Fibroblast of skin of abdomen (primary cell): ENCODE measurements at regions not wholly inside any gene's neighbourhood (a gene's known extent, or its start where the extent isn't known, plus 50 kb on each side); places are given as distances from the start of the nearest gene placed in this dataset.

Source experiments
- DNase-seq: peaks from one replicate; pipeline ENCODE4 v3.0.0-alpha.2; 2013

DNA sequence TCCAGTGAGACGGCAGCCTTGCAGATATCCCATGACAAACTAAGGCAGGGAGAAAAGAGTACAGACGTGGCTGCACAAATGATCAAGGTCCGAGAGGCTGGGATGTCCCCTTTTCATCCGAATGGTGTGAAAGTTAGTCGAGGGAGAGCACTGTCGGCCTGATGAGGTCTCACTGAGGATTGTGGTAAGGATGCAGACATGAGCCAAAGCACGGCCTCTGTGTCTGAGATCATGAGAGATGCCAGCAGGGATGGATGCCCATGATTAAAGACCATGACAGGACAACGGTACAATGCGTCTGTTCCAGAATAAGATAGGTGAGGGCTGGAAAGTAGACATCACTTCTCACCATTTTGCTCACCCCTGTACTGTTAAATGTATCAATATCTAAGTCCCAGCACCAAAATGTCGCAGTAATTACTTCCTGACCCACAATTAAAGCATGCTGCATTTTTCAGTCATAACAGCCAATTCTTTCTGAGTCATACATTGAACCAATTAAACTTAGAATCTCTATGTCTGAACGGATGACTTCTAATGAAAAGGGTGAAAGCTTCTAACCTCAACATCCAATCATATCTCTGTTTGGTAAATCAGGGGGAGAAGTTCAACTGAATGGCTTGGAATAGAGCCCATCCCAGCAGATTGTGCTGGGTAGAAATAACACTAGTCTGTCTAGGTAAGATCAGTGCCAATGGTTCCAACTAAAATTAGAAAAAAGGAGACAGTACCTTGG, 249.6 kb upstream of the SOX5 start:
- DNase-seq: peak; percentile 26

DNA sequence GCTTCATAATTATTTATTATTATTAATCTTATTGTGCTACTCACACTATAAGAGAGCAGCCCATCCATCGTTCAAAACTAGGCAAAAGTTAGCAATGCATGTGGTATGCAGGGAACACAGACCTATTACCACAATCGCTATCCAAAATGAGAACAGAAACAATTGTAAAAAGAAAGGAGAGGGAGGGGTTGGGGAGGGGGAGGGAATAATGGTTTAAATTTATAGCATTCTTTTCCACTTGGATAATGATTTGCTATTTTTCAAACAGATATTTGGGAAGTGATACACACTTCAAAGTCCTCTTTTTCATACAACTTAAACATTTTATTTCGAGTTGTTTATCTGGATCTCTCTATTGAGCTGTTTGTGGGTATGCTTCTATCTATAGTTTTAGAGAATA, 248.6 kb upstream of the SOX5 start:
- peak; percentile 55 for DNase-seq

DNA sequence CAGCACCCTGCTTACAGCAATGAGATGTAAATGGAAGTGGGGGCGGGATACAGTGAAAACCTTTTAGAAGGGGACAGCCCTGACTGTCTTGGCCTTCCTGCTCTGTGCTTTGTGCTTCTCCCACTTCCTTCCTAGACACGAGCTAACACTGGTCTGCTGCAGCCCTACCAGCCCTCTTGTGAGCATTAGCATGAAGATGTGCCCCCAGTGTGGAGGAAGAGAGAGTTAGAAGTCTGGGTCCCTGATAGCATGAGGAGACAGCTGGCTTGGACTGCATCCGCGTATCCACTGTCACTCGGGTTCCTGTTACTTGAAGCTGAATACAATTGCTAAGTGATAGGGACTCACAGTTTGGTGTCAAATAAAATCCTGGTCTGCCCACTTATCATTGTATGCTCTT, 248.1 kb upstream of the SOX5 start:
- DNase-seq: no peak

DNA sequence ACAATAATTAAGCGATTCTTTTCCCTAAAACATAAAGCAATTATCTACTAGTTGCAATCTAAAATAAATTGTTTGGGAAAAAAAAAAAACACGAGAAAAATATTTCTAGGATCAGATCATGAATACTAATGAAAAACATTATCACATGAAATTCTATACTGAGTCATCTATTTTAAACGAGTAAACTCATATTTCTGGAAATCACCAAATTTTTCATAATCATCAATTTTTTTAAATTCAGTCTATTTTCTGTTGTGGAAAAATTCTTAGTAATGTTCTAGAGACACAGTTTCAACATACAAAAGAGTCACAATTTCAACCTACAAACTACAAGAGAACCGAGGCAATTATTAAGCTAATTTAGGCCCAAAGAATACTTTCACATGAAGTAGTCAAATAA, 245.6 kb upstream of the SOX5 start:
- DNase-seq: no peak

DNA sequence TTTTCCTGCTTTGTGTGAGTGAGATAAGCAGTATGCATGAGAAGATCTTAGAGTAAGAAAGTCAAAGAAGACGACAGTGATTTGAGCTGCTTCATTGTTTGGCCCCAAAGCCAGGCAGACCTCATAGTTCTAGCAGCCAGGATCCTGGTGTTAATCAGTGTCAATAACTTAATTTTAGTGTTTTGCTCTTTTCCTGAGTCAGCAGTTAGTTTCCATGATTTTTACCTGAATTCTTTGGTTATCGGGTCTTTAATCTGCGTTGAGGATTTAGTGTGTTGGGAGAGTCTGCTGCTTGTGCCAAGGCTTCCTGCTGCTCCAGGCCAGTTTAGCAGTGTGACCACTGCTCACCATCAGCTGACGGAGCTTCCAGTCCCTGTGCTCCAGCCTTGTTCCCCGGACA, 241.6 kb upstream of the SOX5 start:
- DNase-seq: no peak

DNA sequence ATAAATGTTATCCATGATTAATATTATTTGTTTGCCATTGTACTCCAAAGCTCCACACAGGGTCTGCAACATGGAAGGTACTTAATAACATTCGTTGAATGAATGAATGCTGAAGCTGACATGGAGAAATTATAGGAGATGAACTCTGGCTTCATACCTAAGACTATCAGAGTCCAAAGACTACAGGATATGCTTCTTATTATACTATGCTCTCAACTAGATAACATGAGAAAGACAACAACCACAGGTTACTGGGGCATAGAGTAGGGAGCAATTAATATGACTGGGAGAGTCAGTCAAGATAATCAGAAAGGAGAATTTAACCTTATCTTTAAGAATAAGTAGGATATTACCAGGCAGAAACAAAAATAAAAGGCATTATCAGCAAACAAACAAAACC, 236.3 kb upstream of the SOX5 start:
- DNase-seq: no peak

DNA sequence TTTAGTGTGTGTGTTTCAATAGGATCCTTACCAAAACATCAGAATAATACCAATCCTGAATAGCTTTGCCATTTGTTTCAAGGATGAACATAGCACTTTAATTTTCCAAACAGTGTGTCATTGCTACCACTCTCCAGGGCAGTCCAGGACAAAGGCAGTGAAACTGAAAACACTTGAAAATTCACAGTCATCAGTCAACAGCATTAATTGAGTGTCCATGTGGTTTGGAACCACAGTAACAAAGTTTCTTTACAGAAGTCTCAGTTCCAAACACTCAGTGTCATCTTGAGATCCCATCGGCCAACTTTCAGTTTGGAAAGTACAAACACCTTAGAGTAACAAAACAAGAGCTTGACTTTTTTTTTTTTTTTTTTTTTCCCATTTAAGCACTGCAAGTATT, 228.4 kb upstream of the SOX5 start:
- DNase-seq: no peak

DNA sequence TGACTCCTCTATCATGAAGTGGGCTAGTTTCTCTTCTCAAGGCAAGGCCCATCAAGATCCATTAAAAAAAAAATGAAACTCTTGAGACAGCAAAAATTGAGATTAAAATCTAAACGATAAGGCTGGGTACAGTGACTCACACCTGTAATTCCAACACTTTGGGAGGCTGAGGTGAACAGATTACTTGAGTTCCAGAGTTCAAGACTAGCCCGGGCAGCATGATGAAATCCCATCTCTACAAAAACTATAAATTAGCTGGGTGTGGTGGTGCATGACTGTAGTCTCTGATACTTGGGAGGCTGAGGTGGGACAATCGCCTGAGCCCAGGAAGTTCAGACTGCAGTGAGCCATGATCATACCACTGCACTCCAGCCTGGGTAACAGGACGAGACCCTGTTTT, 226.5 kb upstream of the SOX5 start:
- DNase-seq: no peak

DNA sequence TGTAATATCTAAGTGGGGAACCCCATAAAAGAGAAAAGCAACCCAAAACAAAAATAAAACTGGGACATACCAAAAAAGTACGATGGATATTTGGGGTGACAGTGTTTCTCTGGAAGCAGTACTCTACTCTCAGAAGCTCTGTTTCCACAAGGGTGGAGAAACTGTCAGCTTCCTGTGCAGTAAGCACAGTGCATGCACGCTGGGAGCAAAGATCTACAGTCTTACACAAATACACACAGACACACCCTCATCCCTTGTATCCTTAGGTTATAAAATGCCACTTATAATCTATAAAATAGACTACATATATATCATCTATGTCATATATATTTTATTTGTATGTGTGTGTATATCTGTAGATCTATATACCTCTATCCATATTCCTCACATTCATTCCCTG, 225.8 kb upstream of the SOX5 start:
- DNase-seq: no peak

DNA sequence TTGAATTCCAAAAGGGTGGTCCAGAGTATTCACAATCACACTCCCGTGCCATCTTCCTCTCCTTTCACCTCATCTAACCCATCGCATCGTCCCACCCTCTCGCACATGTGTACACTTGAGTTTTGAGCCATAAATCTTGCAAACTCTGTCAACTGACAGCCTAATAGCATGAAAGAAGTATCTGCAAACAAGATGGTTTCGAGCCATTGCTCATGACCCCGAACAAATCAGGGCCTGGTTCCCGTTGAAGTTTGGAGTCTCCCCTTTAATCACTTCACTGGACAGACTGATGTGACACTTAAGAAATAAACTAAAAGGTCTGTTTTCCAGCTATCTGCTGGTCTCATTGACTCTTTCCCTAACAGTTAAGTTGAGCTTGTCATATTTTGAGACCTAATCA, 223.6 kb upstream of the SOX5 start:
- no peak for DNase-seq

DNA sequence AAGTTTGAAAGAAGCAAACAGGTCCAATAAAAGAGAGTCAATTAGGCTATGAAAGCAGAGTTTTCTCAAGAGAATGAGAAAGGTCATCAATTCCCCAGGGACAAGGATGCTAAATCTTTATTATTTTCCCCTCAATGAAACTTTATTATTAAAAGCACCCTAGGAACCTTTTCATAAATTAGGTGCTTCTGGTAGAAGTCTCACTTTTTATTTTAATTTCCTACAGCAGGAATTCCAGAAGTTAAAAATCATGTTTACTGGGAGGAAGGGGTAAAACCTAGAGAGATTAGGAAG, 223.2 kb upstream of the SOX5 start:
- DNase-seq: no peak

DNA sequence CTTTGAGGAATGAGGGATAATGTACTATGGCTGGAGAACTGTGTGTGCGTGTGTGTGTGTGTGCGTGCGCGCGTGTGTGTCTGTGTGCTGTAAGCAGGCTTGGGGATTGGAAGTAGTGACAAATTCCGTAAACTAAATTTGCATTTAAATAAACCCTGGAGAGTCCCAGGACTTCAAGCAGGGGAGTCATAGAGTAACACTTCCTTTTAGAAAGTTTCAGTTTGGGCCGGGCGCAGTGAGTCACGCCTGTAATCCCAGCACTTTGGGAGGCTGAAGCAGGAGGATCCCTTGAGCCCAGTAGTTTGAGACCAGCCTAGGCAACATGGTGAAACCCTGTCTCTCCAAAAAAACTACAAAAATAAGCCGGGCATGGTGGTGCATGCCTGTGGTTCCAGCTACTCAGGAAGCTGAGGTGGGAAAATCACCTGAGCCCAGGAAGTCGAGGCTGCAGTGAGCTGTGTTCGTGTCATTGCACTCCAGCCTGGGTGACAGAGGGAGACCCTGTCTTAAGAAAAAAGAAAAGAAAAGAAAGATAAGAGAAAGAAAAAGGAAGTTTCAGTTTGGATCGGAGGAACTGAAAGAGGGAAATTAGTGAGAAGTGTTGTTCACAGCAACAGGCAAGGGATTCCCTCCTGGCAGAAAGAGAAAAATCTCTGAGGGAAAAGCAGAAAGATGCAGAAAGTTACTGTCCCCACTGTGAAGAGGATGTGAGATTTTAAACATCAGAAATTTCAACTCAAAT, 222.7 kb upstream of the SOX5 start:
- DNase-seq: no peak

DNA sequence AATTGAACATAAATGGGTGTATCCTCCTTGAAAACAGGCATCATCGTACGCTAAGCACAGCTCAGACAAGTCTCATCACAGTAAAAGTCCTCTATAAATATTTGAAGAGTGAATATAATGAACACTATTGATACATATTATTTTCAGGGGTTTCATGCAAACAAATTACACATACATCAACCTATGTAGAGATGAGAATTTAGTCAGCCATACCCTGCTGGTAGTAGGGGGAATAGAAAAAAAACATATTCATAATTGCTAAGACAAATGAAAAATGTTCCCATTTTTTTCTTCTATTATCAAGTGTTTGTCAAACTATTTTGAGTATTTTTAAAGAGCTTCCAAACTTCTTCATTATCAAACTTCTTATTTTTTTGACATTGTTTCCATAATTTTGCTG, 205.6 kb upstream of the SOX5 start:
- no peak for DNase-seq

DNA sequence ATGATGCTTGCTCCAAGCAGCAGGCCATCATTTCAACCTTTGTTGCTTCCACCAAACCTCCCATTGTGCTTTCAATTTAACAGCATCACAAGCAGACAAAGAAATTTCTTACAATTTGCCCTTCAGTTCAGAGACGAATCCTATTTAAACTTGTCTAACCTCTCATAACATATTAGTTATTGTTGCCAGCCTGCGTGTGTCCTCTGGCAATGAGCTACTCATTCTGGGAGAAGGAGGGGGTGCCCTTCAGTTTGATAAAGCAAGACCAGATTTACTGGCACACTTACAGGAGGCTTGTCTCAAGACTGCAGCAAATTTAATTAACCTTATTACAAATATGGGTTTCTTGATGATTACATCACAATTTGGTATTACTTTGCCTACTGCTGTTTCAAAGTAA, 203.6 kb upstream of the SOX5 start:
- DNase-seq: no peak

DNA sequence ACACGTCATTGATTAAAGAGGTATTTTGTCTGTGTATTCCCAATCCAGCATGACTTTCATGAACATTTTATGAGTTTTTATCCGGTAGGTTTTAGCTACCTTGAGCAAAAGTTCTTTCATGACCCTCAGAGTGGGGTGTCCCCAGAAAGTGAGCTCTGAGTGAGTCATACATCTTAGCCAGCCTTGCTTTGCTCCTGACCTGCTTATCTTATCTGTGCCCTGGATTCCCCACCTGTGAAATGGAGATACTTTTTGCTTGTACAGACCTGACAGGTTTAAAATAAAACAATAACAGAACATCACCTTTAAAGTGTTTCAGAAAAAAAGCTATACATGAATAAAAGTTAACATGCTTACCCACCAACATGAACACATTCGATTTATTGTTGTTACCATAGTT, 202.8 kb upstream of the SOX5 start:
- no peak for DNase-seq

DNA sequence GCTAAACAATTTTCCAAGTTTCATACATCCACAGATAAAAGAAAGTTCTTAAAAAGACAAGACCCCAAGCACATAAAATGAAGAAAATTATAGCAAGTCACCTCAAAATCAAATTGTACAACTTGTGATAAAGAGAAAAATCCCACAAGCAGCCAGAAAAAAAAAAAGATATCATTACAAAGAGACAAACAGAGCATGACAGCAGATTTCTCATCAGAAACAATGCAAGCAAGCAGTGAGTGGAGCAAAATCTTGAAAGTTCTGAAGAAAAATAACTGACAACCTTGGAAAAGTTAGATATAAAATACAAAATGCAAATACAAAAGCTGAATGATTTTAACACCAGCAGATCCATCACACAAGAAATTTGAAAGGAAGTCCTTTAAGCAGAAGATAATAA, 194.5 kb upstream of the SOX5 start:
- no peak for DNase-seq

DNA sequence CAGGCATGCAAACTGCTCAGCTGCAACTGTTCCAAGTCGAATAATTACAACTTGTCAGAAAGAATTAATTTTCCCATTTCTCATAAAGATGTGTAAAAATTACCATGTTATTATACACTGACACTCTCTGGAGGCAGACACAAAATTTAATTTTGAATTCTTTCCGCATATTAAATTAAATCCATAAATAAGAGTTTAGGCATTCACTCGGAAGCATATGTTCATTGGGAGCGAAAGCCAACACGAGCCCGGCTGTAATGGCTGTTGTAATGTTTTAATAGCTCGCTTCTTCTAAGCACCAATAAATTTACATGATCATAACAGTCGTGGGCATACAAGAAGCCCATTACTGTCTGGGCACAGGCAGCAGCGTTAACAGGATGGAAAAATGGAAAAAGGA, 189.6 kb upstream of the SOX5 start:
- DNase-seq: no peak

DNA sequence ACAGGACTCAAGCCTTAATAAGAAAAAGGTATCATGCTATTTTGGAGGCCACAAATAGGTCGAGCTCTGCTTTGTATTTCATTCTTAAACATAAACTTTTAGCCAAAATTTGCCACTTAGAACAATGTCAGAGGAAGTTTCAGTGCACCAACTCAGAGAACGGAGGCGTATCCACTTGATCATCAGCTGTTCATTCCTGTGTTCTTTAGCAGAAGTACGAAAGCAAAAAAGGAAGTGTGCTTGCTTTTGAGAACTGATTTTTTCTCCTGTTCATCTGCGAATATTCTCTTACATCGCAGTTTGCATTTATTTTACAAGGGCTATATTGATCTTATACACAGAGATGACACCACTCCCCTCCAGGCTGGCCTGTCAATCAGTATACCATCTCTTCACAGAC, 188.6 kb upstream of the SOX5 start:
- DNase-seq: no peak

DNA sequence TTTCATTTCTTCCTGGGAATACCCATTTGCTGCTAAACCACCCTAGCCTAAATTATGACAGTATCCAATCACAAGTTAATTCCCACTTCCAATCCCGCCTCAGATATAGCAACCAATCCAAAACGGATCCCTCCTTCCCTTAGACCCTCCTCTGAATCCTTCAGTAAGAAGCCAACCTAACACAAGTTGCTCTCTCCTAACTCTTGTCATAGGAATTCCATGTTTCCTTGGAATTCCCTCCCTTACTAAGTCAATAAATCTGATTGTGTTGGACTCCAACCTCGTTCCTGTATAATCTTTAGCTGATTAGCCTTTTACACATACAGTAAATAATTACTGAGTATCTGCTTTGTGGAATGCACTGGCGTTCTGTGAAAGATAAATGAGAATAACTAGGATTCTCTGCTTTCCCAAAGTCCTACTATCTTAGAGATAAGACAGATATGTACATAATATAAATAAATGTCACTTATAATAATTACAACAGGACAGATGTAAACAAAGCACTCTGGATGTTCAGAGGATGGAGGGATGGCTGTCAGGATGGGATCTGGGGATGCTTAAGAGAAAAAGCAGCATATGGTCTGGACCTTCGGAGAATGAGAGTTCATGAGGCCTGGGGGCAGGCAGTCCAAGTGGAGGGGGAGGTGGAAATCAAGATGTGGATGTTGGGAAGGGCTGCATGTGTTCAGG, 185.8 kb upstream of the SOX5 start:
- DNase-seq: no peak

DNA sequence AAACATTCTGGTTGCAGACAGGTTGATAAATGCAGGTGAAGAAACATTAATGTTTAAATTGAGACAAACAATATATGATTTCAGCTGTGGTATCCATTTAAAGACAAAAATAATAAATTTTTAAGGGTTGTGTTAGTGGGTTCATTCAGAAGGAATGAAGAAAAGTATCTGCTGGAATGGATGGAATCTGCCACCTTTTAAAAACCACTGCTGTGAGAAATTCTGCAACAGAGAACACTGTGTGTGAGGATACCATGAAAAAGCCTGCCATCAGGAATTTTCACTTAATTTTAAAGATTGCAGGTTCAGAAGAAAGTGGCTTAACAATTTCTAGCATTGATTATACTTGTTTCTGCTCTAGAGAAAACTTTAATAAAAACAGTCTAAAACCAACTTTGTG, 184.6 kb upstream of the SOX5 start:
- no peak for DNase-seq

DNA sequence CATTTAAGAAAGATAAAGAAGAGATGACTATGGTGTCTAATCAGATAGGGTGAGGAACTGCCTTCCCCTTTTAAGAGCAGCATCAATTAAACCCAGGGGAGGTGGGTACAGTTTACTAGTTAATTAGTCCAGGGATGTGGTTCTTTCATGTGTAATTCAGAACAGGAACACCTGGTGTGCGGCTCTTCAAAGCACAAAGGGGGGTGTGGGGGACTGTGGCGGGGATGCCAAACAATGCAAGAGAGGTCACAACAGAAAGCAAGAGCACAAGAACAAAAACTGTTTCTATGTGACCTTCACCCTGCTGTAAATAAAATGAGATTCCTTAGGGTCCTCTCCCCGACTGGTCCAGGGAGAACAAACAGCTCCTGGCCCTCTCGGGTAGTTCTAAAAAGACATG, 183.9 kb upstream of the SOX5 start:
- DNase-seq: no peak

DNA sequence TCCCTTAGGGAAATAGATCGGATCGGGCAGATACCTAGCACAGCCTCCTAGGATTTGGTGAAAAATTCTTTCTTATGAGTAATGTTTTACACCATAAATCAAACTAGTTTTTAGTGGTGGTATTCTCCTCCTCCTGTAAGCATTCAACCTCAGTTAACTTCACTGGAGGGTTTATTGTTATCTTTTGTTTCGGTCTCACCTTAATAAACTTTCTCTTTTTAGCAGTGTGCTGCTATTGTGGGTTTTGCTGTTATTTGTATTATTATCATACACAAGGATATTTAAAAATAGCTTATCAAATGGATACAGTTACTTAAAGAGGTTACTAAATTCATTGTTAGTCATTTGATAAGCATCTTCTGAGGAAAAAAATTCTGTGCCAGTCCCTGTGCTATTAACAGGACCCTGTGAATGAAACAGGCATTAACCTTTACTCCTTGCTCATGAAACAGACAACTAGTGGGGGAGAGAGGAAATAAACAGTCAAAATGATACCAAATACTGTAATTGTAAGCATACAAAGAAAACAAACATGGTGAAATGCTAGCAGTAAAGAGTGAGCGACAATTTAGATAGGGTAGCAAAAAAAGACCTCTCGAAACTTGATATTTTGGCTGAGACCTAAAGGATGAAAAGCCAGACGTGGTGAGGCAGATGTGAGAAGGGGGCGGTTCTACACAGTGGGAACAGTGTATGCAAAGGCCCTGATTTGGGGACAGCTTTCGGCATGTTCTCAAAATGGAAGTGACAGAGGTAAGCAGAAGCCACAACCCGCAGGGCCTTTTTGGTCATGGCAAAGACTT, 178.7 kb upstream of the SOX5 start:
- DNase-seq: no peak

DNA sequence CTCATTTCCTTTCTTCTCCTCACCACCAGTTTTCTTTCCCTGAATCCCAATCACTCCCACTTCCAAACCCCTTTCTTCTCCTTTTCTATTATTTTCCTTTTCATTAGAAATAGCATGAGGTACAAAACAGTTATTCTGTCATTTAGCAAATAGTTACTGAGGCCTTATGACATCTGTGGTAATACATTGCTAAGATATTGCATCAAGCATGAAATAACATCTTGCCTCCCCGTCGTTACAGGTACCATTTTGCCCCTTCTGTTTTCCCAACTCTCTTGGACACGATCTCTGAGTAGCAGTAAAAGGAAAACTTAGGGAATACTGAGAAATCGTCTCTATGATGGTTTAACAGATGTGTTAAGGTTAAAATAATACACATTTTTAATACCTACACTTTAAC, 175.8 kb upstream of the SOX5 start:
- no peak for DNase-seq
